ENCODE measurements at regions not wholly inside any gene's neighbourhood (a gene's known extent, or its start where the extent isn't known, plus 50 kb on each side); places are given as distances from the start of the nearest gene placed in this dataset.
"Not testable (repeated sequence)": the region's sequence is repeated elsewhere in the genome, so short reads cannot be mapped to it uniquely, and the experiment has no call there.

DNA sequence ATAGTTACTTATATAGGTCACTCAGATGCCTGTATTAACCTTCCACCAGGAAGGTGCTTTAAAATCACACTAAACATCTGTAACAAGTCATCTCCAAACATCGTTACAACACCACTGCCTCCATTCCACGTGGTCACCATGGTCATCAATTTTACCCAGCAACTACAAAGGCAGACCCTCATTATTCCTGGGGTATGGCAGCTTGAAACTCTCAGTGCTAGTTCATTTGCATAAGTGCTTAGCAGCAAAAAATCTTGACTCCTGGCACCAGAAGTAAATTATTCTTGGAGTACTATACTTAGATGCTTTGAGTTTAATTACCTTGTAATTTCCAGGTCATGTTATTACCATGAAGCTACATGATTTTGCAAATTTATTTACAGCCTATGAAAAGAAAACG is 250.6 kb downstream of the KBTBD8 start:
- no peak for TF ChIP-seq CTCF (IDR thresholded peaks at IDR 0.05; ENCODE audit: borderline replicate concordance, insufficient read depth, low read depth, low read length)
- no peak overlapping the region for H3K4me3 ChIP-seq (ENCODE audit: low read depth, low read length)

DNA sequence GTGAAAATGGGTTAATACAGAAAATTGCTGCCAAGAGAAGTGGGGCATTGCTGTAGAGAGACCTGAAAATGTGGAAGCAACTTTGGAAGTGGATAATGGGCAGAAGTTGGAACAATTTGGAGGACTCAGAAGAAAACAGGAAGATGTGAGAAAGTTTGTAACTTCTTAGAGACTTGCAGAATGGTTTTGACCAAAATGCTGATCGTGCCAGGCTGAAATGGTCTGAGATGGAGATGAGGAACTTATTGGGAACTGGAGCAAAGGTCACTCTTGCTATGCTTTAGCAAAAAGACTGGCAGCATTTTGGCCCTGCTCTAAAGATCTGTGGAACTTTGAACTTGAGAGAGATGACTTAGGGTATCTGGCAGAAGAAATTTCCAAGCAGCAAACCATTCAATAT is 254.8 kb downstream of the KBTBD8 start:
- not testable (repeated sequence) for H3K4me3 ChIP-seq (ENCODE audit: low read depth, low read length)

- no peak overlapping the region for H3K4me3 ChIP-seq (ENCODE audit: low read depth, low read length)
Observed at GRCh38 chr3:67278015-67278618, 280.0 kb downstream of the KBTBD8 start.

GRCh38 chr3:67286586-67286985 is 288.5 kb downstream of the KBTBD8 start:
- no peak for TF ChIP-seq CTCF (IDR thresholded peaks at IDR 0.05; ENCODE audit: borderline replicate concordance, insufficient read depth, low read depth, low read length)

More at GRCh38 chr3:67278015-67278618, 280.0 kb downstream of the KBTBD8 start:
- no peak for TF ChIP-seq CTCF (IDR thresholded peaks at IDR 0.05; ENCODE audit: borderline replicate concordance, insufficient read depth, low read depth, low read length)

DNA sequence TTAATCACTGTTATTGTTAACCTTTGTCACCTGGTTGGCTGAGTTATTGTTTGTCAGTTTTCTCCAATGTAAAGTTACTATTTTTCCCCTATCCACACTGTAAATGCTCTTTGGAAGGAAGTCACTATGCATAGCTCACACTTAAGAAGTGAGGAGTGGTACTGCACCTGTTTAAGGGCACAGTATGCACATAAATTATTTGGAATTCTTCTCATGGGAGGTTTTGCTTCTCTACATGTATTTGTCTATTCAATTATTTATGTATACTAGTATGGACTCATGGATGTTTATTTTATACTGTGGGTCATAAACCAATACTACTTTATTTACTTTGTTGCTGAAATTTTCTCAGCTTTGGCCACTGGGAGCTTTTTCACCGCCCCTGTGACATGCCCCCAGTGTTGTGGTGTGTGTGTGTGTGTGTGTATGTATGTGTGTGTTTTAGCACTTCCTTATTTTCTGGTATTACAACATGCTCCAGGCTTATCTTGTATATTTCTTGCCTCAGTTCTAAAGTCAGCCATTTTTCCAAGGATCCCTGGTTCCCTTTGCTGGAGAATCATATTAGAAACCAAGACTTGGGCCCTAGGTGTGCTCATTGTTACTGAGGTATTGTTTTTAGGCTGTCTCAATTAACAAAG is 290.5 kb downstream of the KBTBD8 start:
- no peak overlapping the region for H3K4me3 ChIP-seq (ENCODE audit: low read depth, low read length)
- TF ChIP-seq CTCF (IDR thresholded peaks at IDR 0.05; ENCODE audit: borderline replicate concordance, insufficient read depth, low read depth, low read length): no peak

More at GRCh38 chr3:67286586-67286985, 288.5 kb downstream of the KBTBD8 start:
- no peak overlapping the region for H3K4me3 ChIP-seq (ENCODE audit: low read depth, low read length)

DNA sequence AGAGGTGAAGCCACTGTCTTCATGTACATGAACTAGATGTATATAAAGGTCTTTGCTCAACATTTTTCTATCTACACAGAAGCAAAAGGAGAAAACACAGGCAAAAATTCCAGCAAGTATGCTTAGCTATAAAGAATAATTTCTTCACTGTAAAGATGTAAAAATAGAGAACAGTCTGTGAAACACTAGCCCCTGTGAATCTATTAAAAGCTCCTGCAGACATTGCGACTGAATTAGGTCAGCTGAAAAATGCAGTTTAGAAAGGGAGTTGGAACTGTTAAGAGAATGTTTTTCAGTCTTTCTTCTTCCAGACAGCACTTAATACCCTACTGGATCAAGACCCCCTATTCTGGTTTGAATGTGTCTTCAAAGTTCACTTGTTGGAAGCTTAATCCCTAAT is 291.5 kb downstream of the KBTBD8 start:
- H3K4me3 ChIP-seq (ENCODE audit: low read depth, low read length): no peak overlapping the region
- no peak for TF ChIP-seq CTCF (IDR thresholded peaks at IDR 0.05; ENCODE audit: borderline replicate concordance, insufficient read depth, low read depth, low read length)

- H3K4me3 ChIP-seq (ENCODE audit: low read depth, low read length): no peak overlapping the region
- no peak for TF ChIP-seq CTCF (IDR thresholded peaks at IDR 0.05; ENCODE audit: borderline replicate concordance, insufficient read depth, low read depth, low read length)
Observed at GRCh38 chr3:67290438-67290837, 292.3 kb downstream of the KBTBD8 start.
